Activated CD4-positive, alpha-beta T cell treated with anti-CD3 and anti-CD28 coated beads for 24 hours (primary cell): ENCODE measurements at regions not wholly inside any gene's neighbourhood (a gene's known extent, or its start where the extent isn't known, plus 50 kb on each side); places are given as distances from the start of the nearest gene placed in this dataset.
"Not testable (repeated sequence)": the region's sequence is repeated elsewhere in the genome, so short reads cannot be mapped to it uniquely, and the experiment has no call there.

Experiments
- DNase-seq, 2 donors: peaks; one replicate each; pipeline ENCODE4 v3.0.0-alpha.2; 2020; ENCODE audit warnings: low read depth in 2 of 2

GRCh38 chr6:105726902-105727655 is 324.2 kb upstream of the PREP start:
- no peak for DNase-seq

DNA sequence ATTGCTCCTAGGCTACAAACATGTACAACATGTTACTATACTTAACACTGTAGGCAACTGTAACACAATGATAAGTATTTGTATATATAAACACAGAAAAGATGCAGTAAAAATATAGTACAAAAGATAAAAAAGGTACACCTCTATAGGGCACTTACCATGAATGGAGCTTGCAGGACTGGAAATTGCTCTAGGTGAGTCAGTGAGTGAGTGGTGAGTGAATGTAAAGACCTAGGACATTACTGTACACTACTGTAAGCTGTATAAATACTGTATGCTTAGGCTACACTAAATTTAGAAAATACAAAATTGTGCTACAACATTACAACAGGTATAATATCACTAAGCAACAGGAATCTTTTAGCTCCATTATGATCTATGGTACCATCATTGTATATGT is 312.0 kb upstream of the PREP start:
- no peak for DNase-seq

- DNase-seq = no peak
Observed at GRCh38 chr6:105713474-105714118, 310.7 kb upstream of the PREP start.

DNA sequence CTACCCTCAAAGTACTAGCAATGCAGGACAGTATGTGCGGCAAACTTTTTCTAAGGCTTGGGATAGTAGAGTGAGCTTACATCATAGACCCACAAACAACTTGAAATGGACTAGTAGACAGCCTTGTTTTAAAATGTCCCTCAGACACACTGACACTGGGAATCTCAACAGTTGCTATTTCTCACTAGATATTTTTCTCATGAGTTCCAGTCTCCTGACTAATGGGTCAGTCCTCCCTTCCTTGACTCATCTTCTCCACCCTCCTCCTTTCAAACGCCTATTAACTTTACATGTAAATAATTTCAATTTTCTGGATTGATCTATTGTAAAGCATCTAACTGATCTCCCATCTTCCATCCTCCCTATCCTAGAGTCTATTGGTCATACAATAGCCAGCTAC is 308.3 kb upstream of the PREP start:
- no peak for DNase-seq

- no peak for DNase-seq
Observed at GRCh38 chr6:105705608-105706007, 302.7 kb upstream of the PREP start.

GRCh38 chr6:105695461-105695860 is 292.6 kb upstream of the PREP start:
- DNase-seq = no peak

- no peak for DNase-seq
Observed at GRCh38 chr6:105692613-105693215, 289.8 kb upstream of the PREP start.

DNA sequence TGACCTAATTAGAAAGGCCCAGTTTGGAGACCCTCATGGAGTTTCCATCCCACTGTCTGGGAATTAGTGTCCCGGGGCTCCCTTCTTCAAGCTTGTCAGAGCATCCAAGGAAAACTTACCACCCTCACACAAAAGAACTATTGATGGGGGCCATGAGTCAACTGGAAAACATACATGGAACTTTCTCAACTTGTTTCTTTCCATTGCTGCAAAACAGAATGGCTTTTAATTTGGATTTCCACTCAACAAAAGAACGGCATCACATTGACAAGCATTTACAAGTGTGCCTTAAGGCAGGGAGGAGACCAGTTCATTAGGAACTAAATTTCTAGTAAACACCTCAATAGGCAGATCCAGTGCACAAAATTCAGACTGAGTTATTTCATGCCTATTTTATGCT is 289.1 kb upstream of the PREP start:
- no peak for DNase-seq

- no peak for DNase-seq
Observed at GRCh38 chr6:105691081-105691480, 288.2 kb upstream of the PREP start.

- DNase-seq = no peak
Observed at GRCh38 chr6:105688573-105688972, 285.7 kb upstream of the PREP start.

- not testable (repeated sequence) for DNase-seq
Observed at GRCh38 chr6:105686793-105687192, 283.9 kb upstream of the PREP start.

- DNase-seq = no peak
Observed at GRCh38 chr6:105681061-105681460, 278.2 kb upstream of the PREP start.

DNA sequence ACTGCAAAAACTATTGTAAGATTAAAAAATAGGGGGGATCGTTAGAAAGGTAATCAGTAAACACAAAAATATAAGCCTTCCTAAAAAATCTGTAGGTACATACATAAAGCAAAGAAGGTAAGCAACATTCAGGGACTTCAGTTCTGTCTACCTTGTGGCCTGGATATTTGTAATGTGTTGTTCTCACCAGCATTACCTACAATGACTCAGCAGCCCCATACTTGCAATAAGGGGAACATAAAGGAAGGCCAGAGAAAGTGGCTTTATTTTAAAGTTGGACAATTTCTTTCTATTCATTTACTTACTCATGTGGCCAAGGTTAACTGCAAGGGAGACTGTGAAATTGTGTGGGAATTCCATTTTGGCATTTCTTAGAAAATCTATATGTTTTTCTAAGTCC is 277.2 kb upstream of the PREP start:
- DNase-seq = no peak

DNA sequence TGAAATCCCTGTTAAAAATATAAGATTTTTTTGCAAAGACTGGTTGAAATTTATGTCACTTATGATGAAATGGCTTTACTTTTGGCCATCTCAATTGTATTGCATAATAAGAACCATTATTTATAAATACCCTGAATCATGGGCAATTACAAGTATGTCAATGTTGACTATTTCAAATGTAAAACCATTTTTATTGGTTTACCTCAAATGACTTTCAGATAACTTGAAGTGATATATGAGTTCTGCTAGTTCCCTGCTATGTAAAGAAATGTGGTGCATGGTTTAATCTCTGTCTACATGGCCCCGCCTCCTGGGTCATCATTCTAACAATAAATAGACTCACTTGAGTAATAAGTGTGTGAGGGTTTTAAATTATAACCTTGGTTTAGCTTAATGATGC is 275.6 kb upstream of the PREP start:
- no peak for DNase-seq

GRCh38 chr6:105677671-105678475 is 275.0 kb upstream of the PREP start:
- DNase-seq = no peak

- no peak for DNase-seq
Observed at GRCh38 chr6:105676857-105677256, 274.0 kb upstream of the PREP start.

DNA sequence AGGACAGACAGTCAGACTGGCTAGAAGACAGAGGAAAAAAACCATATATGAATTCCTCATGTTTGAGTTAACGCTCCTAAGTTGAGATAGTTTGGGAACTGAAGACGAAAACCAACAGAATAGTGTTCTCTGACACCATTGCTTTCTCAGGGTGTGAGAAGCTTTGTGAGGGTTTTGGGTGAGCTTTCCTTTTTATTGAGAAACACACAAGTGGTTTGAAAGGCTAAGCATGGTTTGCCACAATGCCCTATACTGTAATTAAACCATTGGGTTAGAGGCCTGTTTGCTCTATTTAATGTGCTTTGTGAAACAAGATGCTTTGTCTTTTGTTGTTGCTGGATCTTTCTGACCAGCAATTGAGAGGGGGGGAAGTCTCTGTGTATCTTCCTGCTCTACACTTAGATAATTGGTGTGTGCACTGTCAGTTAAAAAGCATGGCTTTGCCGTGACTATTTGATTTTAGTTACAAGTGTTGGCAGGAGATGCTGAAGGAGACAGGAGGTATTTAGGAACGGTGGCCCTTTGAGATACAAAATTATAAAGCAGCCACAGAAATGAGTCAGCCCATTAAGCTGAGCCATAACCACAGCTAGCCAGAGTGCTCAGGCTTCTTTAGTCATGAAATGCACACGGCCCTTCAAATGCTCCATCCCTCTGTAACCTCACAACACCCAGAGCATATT is 273.0 kb upstream of the PREP start:
- DNase-seq = no peak

DNA sequence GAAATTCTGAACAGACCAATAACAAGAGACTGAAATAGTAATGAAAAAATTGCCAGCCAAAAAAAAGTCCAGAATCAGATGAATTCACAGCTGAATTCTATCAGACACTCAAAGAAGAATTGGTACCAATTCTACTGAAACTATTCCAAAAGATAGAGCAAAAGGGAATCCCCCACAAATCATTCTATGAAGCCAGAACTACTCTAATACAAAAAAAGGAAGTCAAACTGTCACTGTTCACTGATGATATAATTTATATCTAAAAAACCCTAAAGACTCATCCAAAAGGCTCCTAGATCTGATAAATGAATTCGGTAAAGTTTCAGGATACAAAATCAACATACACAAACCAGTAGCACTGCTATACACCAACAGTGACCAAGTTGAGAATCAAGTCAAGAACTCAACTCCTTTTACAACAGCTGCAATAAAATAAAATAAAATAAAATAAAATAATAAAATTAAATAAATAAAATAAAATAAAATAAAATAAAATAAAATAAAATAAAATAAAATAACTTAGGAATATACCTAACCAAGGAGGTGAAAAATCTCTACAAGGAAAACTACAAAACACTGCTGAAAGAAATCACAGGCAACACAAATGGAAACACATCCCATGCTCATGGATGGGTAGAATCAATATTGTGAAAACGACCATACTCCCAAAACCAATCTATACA is 270.1 kb upstream of the PREP start:
- DNase-seq = not testable (repeated sequence)

GRCh38 chr6:105669232-105669631 is 266.4 kb upstream of the PREP start:
- no peak for DNase-seq

DNA sequence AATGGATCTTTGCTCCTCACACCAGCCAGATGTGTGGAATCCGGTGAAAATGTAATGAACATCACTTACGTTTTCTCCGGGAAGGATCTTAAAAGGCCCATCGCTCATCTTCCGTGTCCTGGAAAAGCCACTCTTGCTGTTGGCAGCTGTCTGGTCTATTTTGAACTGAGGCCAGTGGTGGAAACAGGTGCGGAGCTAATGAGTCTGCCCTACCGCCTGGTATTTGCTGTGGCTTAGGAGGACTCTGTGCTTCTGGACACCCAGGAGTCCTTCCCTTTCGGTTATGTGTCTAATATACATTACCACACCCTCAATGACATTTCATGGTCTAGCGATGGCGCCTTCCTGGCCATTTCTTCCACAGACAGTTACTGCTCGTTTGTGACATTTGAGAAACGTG is 264.2 kb upstream of the PREP start:
- no peak for DNase-seq

- no peak for DNase-seq
Observed at GRCh38 chr6:105664931-105665330, 262.0 kb upstream of the PREP start.
